ENCODE measurements at regions not wholly inside any gene's neighbourhood (a gene's known extent, or its start where the extent isn't known, plus 50 kb on each side); places are given as distances from the start of the nearest gene placed in this dataset.
"Not testable (repeated sequence)": the region's sequence is repeated elsewhere in the genome, so short reads cannot be mapped to it uniquely, and the experiment has no call there.

- H3K4me3 ChIP-seq (ENCODE audit: control insufficient read depth in 1 of 7, extremely low read depth in 1 of 7, insufficient read depth in 4 of 7, low read depth in 2 of 7, low read length in 6 of 7); H3K27ac ChIP-seq (ENCODE audit: insufficient read depth in 1 of 2, low read depth in 1 of 2, low read length in 2 of 2, poor library complexity in 1 of 2, severe bottlenecking in 2 of 2); POLR2A ChIA-PET; H3K4me1 ChIP-seq (ENCODE audit: control extremely low read depth in 1 of 4, control insufficient read depth in 4 of 4, insufficient read depth in 4 of 4, low read length in 3 of 4); CTCF ChIA-PET; H3K36me3 ChIP-seq (ENCODE audit: control insufficient read depth in 4 of 4, insufficient read depth in 4 of 4, low read length in 3 of 4); DNase-seq; H3K27me3 ChIP-seq (replicated peaks in 2 of 5; ENCODE audit: control insufficient read depth in 4 of 5, insufficient read depth in 5 of 5, low read length in 4 of 5); H3K9me3 ChIP-seq (ENCODE audit: control extremely low read depth in 1 of 5, control insufficient read depth in 4 of 5, insufficient read depth in 2 of 5, low read depth in 1 of 5, low read length in 4 of 5): not testable (repeated sequence)
- WGBS (ENCODE audit: insufficient coverage): no CpG with 5 or more reads among the region's 2 CpGs
These were observed 52.3 kb upstream of the MAN1A2 start for GRCh38 chr1:117314951-117315350.

- Histone ChIP-seq H3K27me3 (replicated peaks in 2 of 5; ENCODE audit: control insufficient read depth in 4 of 5, insufficient read depth in 5 of 5, low read length in 4 of 5) (no peaks in the 10 kb centered on the region), H3K4me3 (ENCODE audit: control insufficient read depth in 1 of 7, extremely low read depth in 1 of 7, insufficient read depth in 4 of 7, low read depth in 2 of 7, low read length in 6 of 7) (no peak overlapping the region), H3K9me3 (ENCODE audit: control extremely low read depth in 1 of 5, control insufficient read depth in 4 of 5, insufficient read depth in 2 of 5, low read depth in 1 of 5, low read length in 4 of 5) (no peaks in the 10 kb centered on the region), H3K4me1 (ENCODE audit: control extremely low read depth in 1 of 4, control insufficient read depth in 4 of 4, insufficient read depth in 4 of 4, low read length in 3 of 4) (no peaks in the 10 kb centered on the region), H3K36me3 (ENCODE audit: control insufficient read depth in 4 of 4, insufficient read depth in 4 of 4, low read length in 3 of 4) (no peaks in the 10 kb centered on the region), H3K27ac (ENCODE audit: insufficient read depth in 1 of 2, low read depth in 1 of 2, low read length in 2 of 2, poor library complexity in 1 of 2, severe bottlenecking in 2 of 2) (no peak overlapping the region)
- WGBS (ENCODE audit: insufficient coverage): 100% methylated on average over 3 of the region's 3 CpGs
- CTCF ChIA-PET: no interaction called here
- DNase-seq: no peak
- POLR2A ChIA-PET: no interaction called here
These were observed 53.7 kb upstream of the MAN1A2 start for GRCh38 chr1:117313555-117313954.

GRCh38 chr1:117312453-117313138 is 54.7 kb upstream of the MAN1A2 start:
- ChIA-PET POLR2A (no interaction called here), CTCF (no interaction called here)
- peak; percentile 12 to 39 (median 36) for DNase-seq
- no peaks in the 10 kb centered on the region for H3K36me3 ChIP-seq (ENCODE audit: control insufficient read depth in 4 of 4, insufficient read depth in 4 of 4, low read length in 3 of 4)
- no peaks in the 10 kb centered on the region for H3K9me3 ChIP-seq (ENCODE audit: control extremely low read depth in 1 of 5, control insufficient read depth in 4 of 5, insufficient read depth in 2 of 5, low read depth in 1 of 5, low read length in 4 of 5)
- no peak overlapping the region for H3K4me3 ChIP-seq (ENCODE audit: control insufficient read depth in 1 of 7, extremely low read depth in 1 of 7, insufficient read depth in 4 of 7, low read depth in 2 of 7, low read length in 6 of 7)
- no peaks in the 10 kb centered on the region for H3K4me1 ChIP-seq (ENCODE audit: control extremely low read depth in 1 of 4, control insufficient read depth in 4 of 4, insufficient read depth in 4 of 4, low read length in 3 of 4)
- H3K27ac ChIP-seq (ENCODE audit: insufficient read depth in 1 of 2, low read depth in 1 of 2, low read length in 2 of 2, poor library complexity in 1 of 2, severe bottlenecking in 2 of 2): no peak overlapping the region
- H3K27me3 ChIP-seq (replicated peaks in 2 of 5; ENCODE audit: control insufficient read depth in 4 of 5, insufficient read depth in 5 of 5, low read length in 4 of 5): no peaks in the 10 kb centered on the region
- WGBS (ENCODE audit: insufficient coverage): 77% methylated on average over 2 of the region's 4 CpGs

GRCh38 chr1:117308311-117308916 is 58.8 kb upstream of the MAN1A2 start:
- CTCF ChIA-PET: no interaction called here
- Histone ChIP-seq H3K27me3 (replicated peaks in 2 of 5; ENCODE audit: control insufficient read depth in 4 of 5, insufficient read depth in 5 of 5, low read length in 4 of 5) (no peaks in the 10 kb centered on the region), H3K4me3 (ENCODE audit: control insufficient read depth in 1 of 7, extremely low read depth in 1 of 7, insufficient read depth in 4 of 7, low read depth in 2 of 7, low read length in 6 of 7) (no peak overlapping the region), H3K9me3 (ENCODE audit: control extremely low read depth in 1 of 5, control insufficient read depth in 4 of 5, insufficient read depth in 2 of 5, low read depth in 1 of 5, low read length in 4 of 5) (no peaks in the 10 kb centered on the region), H3K4me1 (ENCODE audit: control extremely low read depth in 1 of 4, control insufficient read depth in 4 of 4, insufficient read depth in 4 of 4, low read length in 3 of 4) (no peaks in the 10 kb centered on the region), H3K27ac (ENCODE audit: insufficient read depth in 1 of 2, low read depth in 1 of 2, low read length in 2 of 2, poor library complexity in 1 of 2, severe bottlenecking in 2 of 2) (no peak overlapping the region), H3K36me3 (ENCODE audit: control insufficient read depth in 4 of 4, insufficient read depth in 4 of 4, low read length in 3 of 4) (no peaks in the 10 kb centered on the region)
- DNase-seq: no peak
- 81% methylated on average over 2 of the region's 3 CpGs for WGBS (ENCODE audit: insufficient coverage)
- POLR2A ChIA-PET: no interaction called here

DNA sequence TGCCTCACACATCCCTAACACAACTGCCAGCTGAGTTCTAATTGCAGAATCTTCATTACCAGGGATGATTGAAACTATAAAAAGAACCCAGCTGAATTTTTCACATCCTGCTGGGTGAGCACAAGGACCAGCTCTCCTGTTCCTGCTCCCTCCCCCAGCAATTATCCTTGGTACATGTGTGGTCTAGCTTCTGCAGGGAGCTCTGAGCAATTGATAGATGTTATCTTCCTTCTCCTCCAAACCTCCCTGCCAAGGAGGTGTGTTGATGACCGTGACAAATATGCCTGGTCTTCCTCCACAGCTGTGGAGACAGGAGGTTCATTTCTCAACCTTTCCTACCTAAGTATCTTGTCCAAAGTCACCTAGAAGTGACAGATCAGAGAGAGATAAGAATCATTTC is 65.3 kb upstream of the MAN1A2 start:
- Histone ChIP-seq H3K36me3 (ENCODE audit: control insufficient read depth in 4 of 4, insufficient read depth in 4 of 4, low read length in 3 of 4) (no peaks in the 10 kb centered on the region), H3K9me3 (ENCODE audit: control extremely low read depth in 1 of 5, control insufficient read depth in 4 of 5, insufficient read depth in 2 of 5, low read depth in 1 of 5, low read length in 4 of 5) (no peaks in the 10 kb centered on the region), H3K4me1 (ENCODE audit: control extremely low read depth in 1 of 4, control insufficient read depth in 4 of 4, insufficient read depth in 4 of 4, low read length in 3 of 4) (no peaks in the 10 kb centered on the region), H3K4me3 (ENCODE audit: control insufficient read depth in 1 of 7, extremely low read depth in 1 of 7, insufficient read depth in 4 of 7, low read depth in 2 of 7, low read length in 6 of 7) (no peak overlapping the region), H3K27me3 (replicated peaks in 2 of 5; ENCODE audit: control insufficient read depth in 4 of 5, insufficient read depth in 5 of 5, low read length in 4 of 5) (no peaks in the 10 kb centered on the region), H3K27ac (ENCODE audit: insufficient read depth in 1 of 2, low read depth in 1 of 2, low read length in 2 of 2, poor library complexity in 1 of 2, severe bottlenecking in 2 of 2) (no peak overlapping the region)
- ChIA-PET CTCF (no interaction called here), POLR2A (no interaction called here)
- WGBS (ENCODE audit: insufficient coverage): no CpG with 5 or more reads among the region's 1 CpG
- no peak for DNase-seq

DNA sequence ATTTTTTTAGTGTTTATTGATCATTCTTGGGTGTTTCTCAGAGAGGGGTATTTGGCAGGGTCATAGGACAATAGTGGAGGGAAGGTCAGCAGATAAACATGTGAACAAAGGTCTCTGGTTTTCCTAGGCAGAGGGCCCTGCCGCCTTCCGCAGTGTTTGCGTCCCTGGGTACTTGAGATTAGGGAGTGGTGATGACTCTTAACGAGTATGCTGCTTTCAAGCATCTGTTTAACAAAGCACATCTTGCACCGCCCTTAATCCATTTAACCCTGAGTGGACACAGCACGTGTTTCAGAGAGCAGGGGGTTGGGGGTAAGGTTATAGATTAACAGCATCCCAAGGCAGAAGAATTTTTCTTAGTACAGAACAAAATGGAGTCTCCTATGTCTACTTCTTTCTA is 67.1 kb upstream of the MAN1A2 start:
- POLR2A ChIA-PET, CTCF ChIA-PET: not testable (repeated sequence)
- no CpG with 5 or more reads among the region's 6 CpGs for WGBS (ENCODE audit: insufficient coverage)

GRCh38 chr1:117295001-117295400 is 72.2 kb upstream of the MAN1A2 start:
- H3K4me1 ChIP-seq (ENCODE audit: control extremely low read depth in 1 of 4, control insufficient read depth in 4 of 4, insufficient read depth in 4 of 4, low read length in 3 of 4): no peaks in the 10 kb centered on the region
- WGBS (ENCODE audit: insufficient coverage): 100% methylated on average over 1 of the region's 2 CpGs
- H3K36me3 ChIP-seq (ENCODE audit: control insufficient read depth in 4 of 4, insufficient read depth in 4 of 4, low read length in 3 of 4): no peaks in the 10 kb centered on the region
- H3K9me3 ChIP-seq (ENCODE audit: control extremely low read depth in 1 of 5, control insufficient read depth in 4 of 5, insufficient read depth in 2 of 5, low read depth in 1 of 5, low read length in 4 of 5): no peaks in the 10 kb centered on the region
- H3K27me3 ChIP-seq (replicated peaks in 2 of 5; ENCODE audit: control insufficient read depth in 4 of 5, insufficient read depth in 5 of 5, low read length in 4 of 5): peaks cover 0 to 1% (median 0%) of the 10 kb centered on the region in 5 experiments
- H3K4me3 ChIP-seq (ENCODE audit: control insufficient read depth in 1 of 7, extremely low read depth in 1 of 7, insufficient read depth in 4 of 7, low read depth in 2 of 7, low read length in 6 of 7): no peak overlapping the region
- ChIA-PET POLR2A (no interaction called here), CTCF (no interaction called here)
- DNase-seq: no peak
- no peak overlapping the region for H3K27ac ChIP-seq (ENCODE audit: insufficient read depth in 1 of 2, low read depth in 1 of 2, low read length in 2 of 2, poor library complexity in 1 of 2, severe bottlenecking in 2 of 2)

More for the DNA sequence above, 67.1 kb upstream of the MAN1A2 start:
- H3K36me3 ChIP-seq (ENCODE audit: control insufficient read depth in 4 of 4, insufficient read depth in 4 of 4, low read length in 3 of 4); H3K27me3 ChIP-seq (replicated peaks in 2 of 5; ENCODE audit: control insufficient read depth in 4 of 5, insufficient read depth in 5 of 5, low read length in 4 of 5); H3K27ac ChIP-seq (ENCODE audit: insufficient read depth in 1 of 2, low read depth in 1 of 2, low read length in 2 of 2, poor library complexity in 1 of 2, severe bottlenecking in 2 of 2); H3K4me1 ChIP-seq (ENCODE audit: control extremely low read depth in 1 of 4, control insufficient read depth in 4 of 4, insufficient read depth in 4 of 4, low read length in 3 of 4); H3K4me3 ChIP-seq (ENCODE audit: control insufficient read depth in 1 of 7, extremely low read depth in 1 of 7, insufficient read depth in 4 of 7, low read depth in 2 of 7, low read length in 6 of 7); DNase-seq; H3K9me3 ChIP-seq (ENCODE audit: control extremely low read depth in 1 of 5, control insufficient read depth in 4 of 5, insufficient read depth in 2 of 5, low read depth in 1 of 5, low read length in 4 of 5): not testable (repeated sequence)
